GM12878 (cell line): ENCODE measurements at regions not wholly inside any gene's neighbourhood (a gene's known extent, or its start where the extent isn't known, plus 50 kb on each side); places are given as distances from the start of the nearest gene placed in this dataset.

Source experiments
- ATAC-seq: fragments of 200-7000 bp; cut with Tn5 transposase; 3 replicates; pipeline ENCODE4 v1.9.1; 2020; ENCODE audit warnings: mild to moderate bottlenecking, moderate library complexity
- BruUV-seq: library from RNA; stranded (reverse); fragments of 400-500 nt; replicated peaks from 2 replicates; lab custom pipeline; 2021; lab: Mats Ljungman, UMichigan
- CTCF ChIA-PET: fragments of 300-600 bp; sonication (Branson Sonifier 250); formaldehyde crosslinking; extraction: SDS; loops from one replicate; lab custom pipeline; 2021; ENCODE audit warnings: inconsistent platforms; lab: Yijun Ruan, JAX
- POLR2A ChIA-PET: fragments of 350-600 bp; formaldehyde crosslinking; extraction: SDS; loops from one replicate; lab custom pipeline; 2021; ENCODE audit warnings: inconsistent platforms; lab: Charles Lee
- RAD21 ChIA-PET: fragments of 300-600 bp; sonication (Branson Sonifier 250); formaldehyde crosslinking; loops from one replicate; lab custom pipeline; 2023; ENCODE audit warnings: antibody characterized with exemption; ENCODE audit not compliant: unreplicated experiment; lab: Charles Lee
- SMC1A ChIA-PET: fragments of 300-600 bp; sonication (Branson Sonifier 250); formaldehyde crosslinking; loops from one replicate; lab custom pipeline; 2023; ENCODE audit not compliant: unreplicated experiment, uncharacterized antibody; lab: Charles Lee
- DNase-seq: peaks from one replicate; pipeline ENCODE4 v3.0.0-alpha.2; 2011; ENCODE audit warnings: low read depth, low spot score
- FAIRE-seq: peaks from 3 replicates; lab custom pipeline; 2011; peaks lifted over from hg19 to GRCh38; lab: Jason Lieb, UNC
- H2AFZ ChIP-seq: 2 replicates; pipeline ENCODE4 v1.6.0; 2011; ENCODE audit warnings: low read depth, low read length, control low read depth; ENCODE audit not compliant: control insufficient read depth
- H3K27ac ChIP-seq: 2 replicates; pipeline ENCODE4 v1.5.1; 2011; ENCODE audit warnings: control low read depth; ENCODE audit not compliant: control insufficient read depth, insufficient read depth
- H3K27me3 ChIP-seq, 2 experiments: replicated peaks in 1 of 2; 2 replicates each; pipeline versions ENCODE4 v1.6.0 to v1.6.1; 2011; ENCODE audit warnings: low read length in 1 of 2; ENCODE audit not compliant: control insufficient read depth in 2 of 2, insufficient read depth in 2 of 2
- H3K36me3 ChIP-seq, 2 experiments: 2 replicates each; pipeline ENCODE4 v1.5.1; 2011; ENCODE audit warnings: low read length in 1 of 2; ENCODE audit not compliant: control insufficient read depth in 2 of 2, insufficient read depth in 2 of 2
- H3K4me1 ChIP-seq: 2 replicates; pipeline ENCODE4 v1.6.1; 2011; ENCODE audit warnings: mild to moderate bottlenecking, low read length, moderate library complexity, mixed read lengths; ENCODE audit not compliant: control insufficient read depth, insufficient read depth
- H3K4me2 ChIP-seq: 2 replicates; pipeline ENCODE4 v1.6.0; 2011; ENCODE audit warnings: control low read depth; ENCODE audit not compliant: control insufficient read depth, insufficient read depth
- H3K4me3 ChIP-seq: fragments of 200-600 bp; sonication (generic); 2 replicates; pipeline ENCODE4 v1.5.1; 2016
- H3K79me2 ChIP-seq: 2 replicates; pipeline ENCODE4 v1.6.0; 2011; ENCODE audit warnings: low read length; ENCODE audit not compliant: control insufficient read depth, insufficient read depth
- H3K9ac ChIP-seq: 2 replicates; pipeline ENCODE4 v1.8.0; 2011; ENCODE audit warnings: low read length, control low read depth, mixed read lengths; ENCODE audit not compliant: control insufficient read depth, insufficient read depth
- H3K9me3 ChIP-seq: replicated peaks from 3 replicates; pipeline ENCODE4 v1.5.1; 2011; ENCODE audit warnings: mild to moderate bottlenecking, low read length; ENCODE audit not compliant: control insufficient read depth, insufficient read depth
- H4K20me1 ChIP-seq: 2 replicates; pipeline ENCODE4 v1.6.0; 2011; ENCODE audit not compliant: control insufficient read depth, insufficient read depth
- ASH2L ChIP-seq: fragments of 300-600, 200-600 bp; sonication (generic); IDR thresholded peaks from 2 replicates; pipeline ENCODE4 v1.6.1; 2017; ENCODE audit warnings: low read depth, mild to moderate bottlenecking, borderline replicate concordance
- CHD2 ChIP-seq: IDR thresholded peaks from 2 replicates; pipeline ENCODE4 v1.6.1; 2011; ENCODE audit warnings: low read depth, low read length, improper control_type of control experiment, borderline replicate concordance
- HDAC6 ChIP-seq: fragments of 200-600 bp; sonication (generic); IDR thresholded peaks from one replicate; pipeline ENCODE4 v1.8.0; 2017; ENCODE audit warnings: antibody characterized with exemption; ENCODE audit not compliant: unreplicated experiment
- MTA2 ChIP-seq: fragments of 450-650 bp; IDR thresholded peaks from 2 replicates; pipeline ENCODE4 v1.6.1; 2016; ENCODE audit warnings: low read depth, mild to moderate bottlenecking, moderate library complexity
- NFYB ChIP-seq: IDR thresholded peaks from 2 replicates; pipeline ENCODE4 v1.6.1; 2011; ENCODE audit warnings: low read depth, mild to moderate bottlenecking, low read length, improper control_type of control experiment, moderate library complexity; ENCODE audit not compliant: insufficient read depth
- SPI1 ChIP-seq: IDR thresholded peaks from 2 replicates; pipeline ENCODE4 v1.6.1; 2011; ENCODE audit warnings: low read depth, mild to moderate bottlenecking, low read length, moderate library complexity, borderline replicate concordance; ENCODE audit not compliant: insufficient read depth
- TCF12 ChIP-seq: IDR thresholded peaks from 2 replicates; pipeline ENCODE4 v1.6.1; 2011; ENCODE audit warnings: low read depth, mild to moderate bottlenecking, low read length
- ZNF217 ChIP-seq: fragments of 450-650 bp; IDR thresholded peaks from 2 replicates; pipeline ENCODE4 v1.6.1; 2017; ENCODE audit warnings: antibody characterized with exemption, mild to moderate bottlenecking
- WGBS: methylation state at CpG from one replicate; pipeline ENCODE4 v1.1.6; 2016; ENCODE audit warnings: low lambda C conversion rate; ENCODE audit not compliant: insufficient replicate concordance, insufficient coverage; ENCODE audit errors: missing lambda C conversion rate; 5-methylcytosine and 5-hydroxymethylcytosine counted together
- in situ Hi-C: fragments of 300-500 bp; cut with MboI; formaldehyde crosslinking; loops from 9 replicates; pipeline ENCODE4 v1.14.3; 2018; ENCODE audit warnings: mixed read lengths
- intact Hi-C: fragments of 100-400 bp; cut with micrococcal nuclease; formaldehyde crosslinking; loops from one replicate; pipeline ENCODE4 v1.14.2; 2022; ENCODE audit not compliant: unreplicated experiment
- TF ChIP-seq, protein P1 (sequence below): fragments of 450-650 bp; formaldehyde crosslinking; IDR thresholded peaks from 2 replicates; pipeline ENCODE4 v1.4.0; 2022; ENCODE audit warnings: mild to moderate bottlenecking, moderate library complexity
- TF ChIP-seq, protein P2 (sequence below): fragments of 450-650 bp; formaldehyde crosslinking; IDR thresholded peaks from 2 replicates; pipeline ENCODE4 v1.4.0; 2020; ENCODE audit warnings: mild to moderate bottlenecking, moderate library complexity
- TF ChIP-seq, protein P3 (sequence below): fragments of 450-650 bp; IDR thresholded peaks from 2 replicates; pipeline ENCODE4 v1.6.1; 2017; ENCODE audit warnings: antibody characterized with exemption, mild to moderate bottlenecking, moderate library complexity

DNA sequence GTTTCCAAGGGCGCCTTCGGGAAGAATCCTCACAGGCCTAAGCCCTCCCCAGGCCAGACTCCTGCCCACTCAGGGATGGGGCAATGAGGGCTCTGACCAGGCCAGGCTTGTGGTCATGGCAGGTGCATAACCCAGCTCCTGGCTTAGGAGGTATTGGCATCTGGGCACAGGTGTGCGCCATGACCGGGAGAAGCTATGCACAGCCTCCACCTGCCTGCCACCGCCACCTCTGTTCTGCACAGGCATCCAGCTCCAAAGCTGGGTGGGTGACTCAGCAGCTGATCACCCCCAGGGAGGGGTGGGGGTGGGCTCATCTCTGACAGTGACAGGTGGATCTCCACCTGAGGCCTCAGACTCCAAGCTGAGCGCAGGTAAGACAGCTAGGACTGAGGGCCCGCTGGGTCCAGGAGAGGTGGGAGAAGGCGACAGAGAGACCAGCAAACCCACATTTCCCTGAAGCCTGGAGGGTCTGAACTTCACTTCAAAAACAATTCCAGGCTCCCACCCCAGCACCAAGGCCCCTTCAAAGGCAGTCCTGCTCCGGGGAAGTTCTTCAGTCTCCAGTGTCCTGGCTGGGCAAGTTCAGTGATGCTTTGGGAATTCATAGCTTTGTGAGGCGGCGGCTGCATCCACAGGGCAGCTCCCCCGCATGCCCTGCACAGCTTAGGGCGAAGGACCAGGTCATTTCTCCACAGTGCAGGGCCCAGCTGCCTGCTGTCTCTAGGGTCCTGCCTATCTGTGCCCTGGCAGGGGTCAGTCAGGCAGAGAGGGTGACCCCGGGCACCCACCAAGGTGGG lies 121.6 kb upstream of the SMURF2 start:
- FAIRE-seq (no peak), ATAC-seq (no peak), DNase-seq (no peak)
- BruUV-seq = no TSS peak
- SMC1A ChIA-PET = no interaction called here
- H3K9ac ChIP-seq = no peak overlapping the region
- H3K9me3 ChIP-seq = no peaks in the 10 kb centered on the region; the same call in 2 of the 3 replicates
- no peak overlapping the region for H3K4me3 ChIP-seq
- no peak overlapping the region for H3K27ac ChIP-seq
- POLR2A ChIA-PET = no interaction called here
- H3K4me1 ChIP-seq = peaks cover 9% of the 10 kb centered on the region
- H4K20me1 ChIP-seq = no peaks in the 10 kb centered on the region
- WGBS = 88% methylated on average over 14 of the region's 14 CpGs
- intact Hi-C loops = no loop called here
- peaks cover 5 to 11% of the 10 kb centered on the region in 2 experiments; a peak in 3 of 4 replicates for H3K27me3 ChIP-seq
- H2AFZ ChIP-seq = no peak overlapping the region
- no peaks in the 10 kb centered on the region; a peak in 1 of 4 replicates for H3K36me3 ChIP-seq
- no peaks in the 10 kb centered on the region for H3K79me2 ChIP-seq
- in situ Hi-C loops = no loop called here
- RAD21 ChIA-PET = interaction anchor here (0.5 kb wide), 1 partner anchor 19 kb away, joined by 3 read pairs; no protein-coding TSS in a partner anchor
- no peak overlapping the region for H3K4me2 ChIP-seq
- CTCF ChIA-PET = no interaction called here
- TF ChIP-seq NFYB (no peak), CHD2 (no peak), TCF12 (no peak), ASH2L (no peak), SPI1 (no peak), HDAC6 (no peak), MTA2 (no peak), ZNF217 (no peak)
- TF ChIP-seq, protein P1, sequence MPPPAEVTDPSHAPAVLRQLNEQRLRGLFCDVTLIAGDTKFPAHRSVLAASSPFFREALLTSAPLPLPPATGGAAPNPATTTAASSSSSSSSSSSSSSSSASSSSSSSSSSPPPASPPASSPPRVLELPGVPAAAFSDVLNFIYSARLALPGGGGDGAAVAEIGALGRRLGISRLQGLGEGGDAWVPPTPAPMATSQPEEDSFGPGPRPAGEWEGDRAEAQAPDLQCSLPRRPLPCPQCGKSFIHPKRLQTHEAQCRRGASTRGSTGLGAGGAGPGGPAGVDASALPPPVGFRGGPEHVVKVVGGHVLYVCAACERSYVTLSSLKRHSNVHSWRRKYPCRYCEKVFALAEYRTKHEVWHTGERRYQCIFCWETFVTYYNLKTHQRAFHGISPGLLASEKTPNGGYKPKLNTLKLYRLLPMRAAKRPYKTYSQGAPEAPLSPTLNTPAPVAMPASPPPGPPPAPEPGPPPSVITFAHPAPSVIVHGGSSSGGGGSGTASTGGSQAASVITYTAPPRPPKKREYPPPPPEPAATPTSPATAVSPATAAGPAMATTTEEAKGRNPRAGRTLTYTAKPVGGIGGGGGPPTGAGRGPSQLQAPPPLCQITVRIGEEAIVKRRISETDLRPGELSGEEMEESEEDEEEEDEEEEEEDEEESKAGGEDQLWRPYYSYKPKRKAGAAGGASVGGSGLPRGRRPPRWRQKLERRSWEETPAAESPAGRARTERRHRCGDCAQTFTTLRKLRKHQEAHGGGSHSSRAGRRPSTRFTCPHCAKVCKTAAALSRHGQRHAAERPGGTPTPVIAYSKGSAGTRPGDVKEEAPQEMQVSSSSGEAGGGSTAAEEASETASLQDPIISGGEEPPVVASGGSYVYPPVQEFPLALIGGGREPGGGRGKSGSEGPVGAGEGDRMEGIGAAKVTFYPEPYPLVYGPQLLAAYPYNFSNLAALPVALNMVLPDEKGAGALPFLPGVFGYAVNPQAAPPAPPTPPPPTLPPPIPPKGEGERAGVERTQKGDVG (CRISPR knock-in tag) = no peak
- TF ChIP-seq, protein P2, sequence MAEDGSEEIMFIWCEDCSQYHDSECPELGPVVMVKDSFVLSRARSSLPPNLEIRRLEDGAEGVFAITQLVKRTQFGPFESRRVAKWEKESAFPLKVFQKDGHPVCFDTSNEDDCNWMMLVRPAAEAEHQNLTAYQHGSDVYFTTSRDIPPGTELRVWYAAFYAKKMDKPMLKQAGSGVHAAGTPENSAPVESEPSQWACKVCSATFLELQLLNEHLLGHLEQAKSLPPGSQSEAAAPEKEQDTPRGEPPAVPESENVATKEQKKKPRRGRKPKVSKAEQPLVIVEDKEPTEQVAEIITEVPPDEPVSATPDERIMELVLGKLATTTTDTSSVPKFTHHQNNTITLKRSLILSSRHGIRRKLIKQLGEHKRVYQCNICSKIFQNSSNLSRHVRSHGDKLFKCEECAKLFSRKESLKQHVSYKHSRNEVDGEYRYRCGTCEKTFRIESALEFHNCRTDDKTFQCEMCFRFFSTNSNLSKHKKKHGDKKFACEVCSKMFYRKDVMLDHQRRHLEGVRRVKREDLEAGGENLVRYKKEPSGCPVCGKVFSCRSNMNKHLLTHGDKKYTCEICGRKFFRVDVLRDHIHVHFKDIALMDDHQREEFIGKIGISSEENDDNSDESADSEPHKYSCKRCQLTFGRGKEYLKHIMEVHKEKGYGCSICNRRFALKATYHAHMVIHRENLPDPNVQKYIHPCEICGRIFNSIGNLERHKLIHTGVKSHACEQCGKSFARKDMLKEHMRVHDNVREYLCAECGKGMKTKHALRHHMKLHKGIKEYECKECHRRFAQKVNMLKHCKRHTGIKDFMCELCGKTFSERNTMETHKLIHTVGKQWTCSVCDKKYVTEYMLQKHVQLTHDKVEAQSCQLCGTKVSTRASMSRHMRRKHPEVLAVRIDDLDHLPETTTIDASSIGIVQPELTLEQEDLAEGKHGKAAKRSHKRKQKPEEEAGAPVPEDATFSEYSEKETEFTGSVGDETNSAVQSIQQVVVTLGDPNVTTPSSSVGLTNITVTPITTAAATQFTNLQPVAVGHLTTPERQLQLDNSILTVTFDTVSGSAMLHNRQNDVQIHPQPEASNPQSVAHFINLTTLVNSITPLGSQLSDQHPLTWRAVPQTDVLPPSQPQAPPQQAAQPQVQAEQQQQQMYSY (CRISPR knock-in tag) = no peak
- TF ChIP-seq, protein P3, sequence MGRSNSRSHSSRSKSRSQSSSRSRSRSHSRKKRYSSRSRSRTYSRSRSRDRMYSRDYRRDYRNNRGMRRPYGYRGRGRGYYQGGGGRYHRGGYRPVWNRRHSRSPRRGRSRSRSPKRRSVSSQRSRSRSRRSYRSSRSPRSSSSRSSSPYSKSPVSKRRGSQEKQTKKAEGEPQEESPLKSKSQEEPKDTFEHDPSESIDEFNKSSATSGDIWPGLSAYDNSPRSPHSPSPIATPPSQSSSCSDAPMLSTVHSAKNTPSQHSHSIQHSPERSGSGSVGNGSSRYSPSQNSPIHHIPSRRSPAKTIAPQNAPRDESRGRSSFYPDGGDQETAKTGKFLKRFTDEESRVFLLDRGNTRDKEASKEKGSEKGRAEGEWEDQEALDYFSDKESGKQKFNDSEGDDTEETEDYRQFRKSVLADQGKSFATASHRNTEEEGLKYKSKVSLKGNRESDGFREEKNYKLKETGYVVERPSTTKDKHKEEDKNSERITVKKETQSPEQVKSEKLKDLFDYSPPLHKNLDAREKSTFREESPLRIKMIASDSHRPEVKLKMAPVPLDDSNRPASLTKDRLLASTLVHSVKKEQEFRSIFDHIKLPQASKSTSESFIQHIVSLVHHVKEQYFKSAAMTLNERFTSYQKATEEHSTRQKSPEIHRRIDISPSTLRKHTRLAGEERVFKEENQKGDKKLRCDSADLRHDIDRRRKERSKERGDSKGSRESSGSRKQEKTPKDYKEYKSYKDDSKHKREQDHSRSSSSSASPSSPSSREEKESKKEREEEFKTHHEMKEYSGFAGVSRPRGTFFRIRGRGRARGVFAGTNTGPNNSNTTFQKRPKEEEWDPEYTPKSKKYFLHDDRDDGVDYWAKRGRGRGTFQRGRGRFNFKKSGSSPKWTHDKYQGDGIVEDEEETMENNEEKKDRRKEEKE = no peak
